Upper lobe of left lung (tissue), 6 donors: ENCODE measurements at regions not wholly inside any gene's neighbourhood (a gene's known extent, or its start where the extent isn't known, plus 50 kb on each side); places are given as distances from the start of the nearest gene placed in this dataset.
A peak's percentile ranks its signal among the peaks of the same experiment; 100 is the strongest.

Source experiments
- ATAC-seq, 2 donors: fragments of 200-7000 bp; cut with Tn5 transposase; one replicate each; pipeline ENCODE4 v1.9.1; 2022; ENCODE audit warnings: mild to moderate bottlenecking in 2 of 2, moderate library complexity in 2 of 2; ENCODE audit not compliant: low FRiP score in 2 of 2
- DNase-seq, 2 donors: peaks; one replicate each; pipeline ENCODE4 v3.0.0-alpha.2; 2019 to 2020
- H3K27ac ChIP-seq, 4 donors: fragments of 200-600 bp; sonication (generic); one replicate each; pipeline ENCODE4 v1.5.1; 2016 to 2019
- H3K27me3 ChIP-seq, 4 donors: fragments of 200-600 bp; sonication (generic); one replicate each; pipeline ENCODE4 v1.5.1; 2017 to 2019
- H3K36me3 ChIP-seq, 4 donors: fragments of 200-600 bp; sonication (generic); one replicate each; pipeline ENCODE4 v1.5.1; 2016 to 2019
- H3K4me1 ChIP-seq, 4 donors: fragments of 200-600 bp; sonication (generic); one replicate each; pipeline ENCODE4 v1.5.1; 2018 to 2019
- H3K4me3 ChIP-seq, 4 donors: fragments of 200-600 bp; sonication (generic); one replicate each; pipeline ENCODE4 v1.5.1; 2017 to 2019; ENCODE audit warnings: mild to moderate bottlenecking in 2 of 4, moderate library complexity in 1 of 4
- H3K9me3 ChIP-seq, 4 donors: fragments of 200-600 bp; sonication (generic); one replicate each; pipeline ENCODE4 v1.5.1; 2018 to 2019
- EP300 ChIP-seq, 4 donors: sonication (generic); formaldehyde crosslinking; IDR thresholded peaks; one replicate each; pipeline ENCODE4 v1.5.1; 2017; ENCODE audit warnings: antibody characterized with exemption in 4 of 4, control low read depth in 2 of 4
- POLR2A ChIP-seq, 4 donors: fragments of 450-650 bp; IDR thresholded peaks; one replicate each; pipeline ENCODE4 v1.5.1; 2016 to 2017; ENCODE audit warnings: antibody characterized with exemption in 4 of 4, mild to moderate bottlenecking in 2 of 4
- POLR2AphosphoS5 ChIP-seq, 2 donors: sonication (generic); formaldehyde crosslinking; IDR thresholded peaks; one replicate each; pipeline ENCODE4 v1.5.1; 2017; ENCODE audit warnings: antibody characterized with exemption in 2 of 2
- WGBS, 2 donors: methylation state at CpG; one replicate each; pipeline ENCODE4 v1.1.5; 2017 to 2018; 5-methylcytosine and 5-hydroxymethylcytosine counted together
- TF ChIP-seq, protein P1 (sequence below), 6 experiments: fragments of 450-650 bp in 4 of 6; fragments of 200-600 bp in 2 of 6; sonication (generic) in 2 of 6; IDR thresholded peaks; one replicate each; pipeline ENCODE4 v1.5.1; 2016 to 2019; ENCODE audit warnings: antibody characterized with exemption in 6 of 6
- donor health status: DM: no; HTN: no; CAD: no; lungs with moderate emphysema.
- donor health status: DM: no; HTN: yes; CAD: no; lungs with severe emphysema.

GRCh38 chr5:35337340-35338156 lies 107.3 kb upstream of the PRLR start:
- WGBS, 2 donors = 77 to 79% methylated on average over 7 of the region's 7 CpGs
- ATAC-seq (no peak), DNase-seq (no peak)
- Histone ChIP-seq H3K9me3 (no peaks in the 10 kb centered on the region), H3K36me3 (no peaks in the 10 kb centered on the region), H3K4me1 (no peaks in the 10 kb centered on the region), H3K27ac (no peak overlapping the region), H3K4me3 (no peak overlapping the region), H3K27me3 (no peaks in the 10 kb centered on the region)
- TF ChIP-seq POLR2A (IDR thresholded peaks at IDR 0.05) = no peak
- TF ChIP-seq POLR2AphosphoS5 (IDR thresholded peaks at IDR 0.05) = no peak
- TF ChIP-seq, protein P1, sequence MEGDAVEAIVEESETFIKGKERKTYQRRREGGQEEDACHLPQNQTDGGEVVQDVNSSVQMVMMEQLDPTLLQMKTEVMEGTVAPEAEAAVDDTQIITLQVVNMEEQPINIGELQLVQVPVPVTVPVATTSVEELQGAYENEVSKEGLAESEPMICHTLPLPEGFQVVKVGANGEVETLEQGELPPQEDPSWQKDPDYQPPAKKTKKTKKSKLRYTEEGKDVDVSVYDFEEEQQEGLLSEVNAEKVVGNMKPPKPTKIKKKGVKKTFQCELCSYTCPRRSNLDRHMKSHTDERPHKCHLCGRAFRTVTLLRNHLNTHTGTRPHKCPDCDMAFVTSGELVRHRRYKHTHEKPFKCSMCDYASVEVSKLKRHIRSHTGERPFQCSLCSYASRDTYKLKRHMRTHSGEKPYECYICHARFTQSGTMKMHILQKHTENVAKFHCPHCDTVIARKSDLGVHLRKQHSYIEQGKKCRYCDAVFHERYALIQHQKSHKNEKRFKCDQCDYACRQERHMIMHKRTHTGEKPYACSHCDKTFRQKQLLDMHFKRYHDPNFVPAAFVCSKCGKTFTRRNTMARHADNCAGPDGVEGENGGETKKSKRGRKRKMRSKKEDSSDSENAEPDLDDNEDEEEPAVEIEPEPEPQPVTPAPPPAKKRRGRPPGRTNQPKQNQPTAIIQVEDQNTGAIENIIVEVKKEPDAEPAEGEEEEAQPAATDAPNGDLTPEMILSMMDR (IDR thresholded peaks at IDR 0.05) = no peak
- TF ChIP-seq EP300 (IDR thresholded peaks at IDR 0.05) = no peak

GRCh38 chr5:35336230-35336629 lies 105.9 kb upstream of the PRLR start:
- H3K27me3 ChIP-seq = no peaks in the 10 kb centered on the region
- 88 to 91% methylated on average over 4 of the region's 4 CpGs for WGBS, 2 donors
- no peaks in the 10 kb centered on the region for H3K4me1 ChIP-seq
- no peaks in the 10 kb centered on the region for H3K9me3 ChIP-seq
- no peak for TF ChIP-seq POLR2AphosphoS5 (IDR thresholded peaks at IDR 0.05)
- no peak for TF ChIP-seq EP300 (IDR thresholded peaks at IDR 0.05)
- TF ChIP-seq POLR2A (IDR thresholded peaks at IDR 0.05) = no peak
- no peaks in the 10 kb centered on the region for H3K36me3 ChIP-seq
- ATAC-seq (no peak), DNase-seq (no peak)
- H3K4me3 ChIP-seq = no peak overlapping the region
- no peak overlapping the region for H3K27ac ChIP-seq

DNA sequence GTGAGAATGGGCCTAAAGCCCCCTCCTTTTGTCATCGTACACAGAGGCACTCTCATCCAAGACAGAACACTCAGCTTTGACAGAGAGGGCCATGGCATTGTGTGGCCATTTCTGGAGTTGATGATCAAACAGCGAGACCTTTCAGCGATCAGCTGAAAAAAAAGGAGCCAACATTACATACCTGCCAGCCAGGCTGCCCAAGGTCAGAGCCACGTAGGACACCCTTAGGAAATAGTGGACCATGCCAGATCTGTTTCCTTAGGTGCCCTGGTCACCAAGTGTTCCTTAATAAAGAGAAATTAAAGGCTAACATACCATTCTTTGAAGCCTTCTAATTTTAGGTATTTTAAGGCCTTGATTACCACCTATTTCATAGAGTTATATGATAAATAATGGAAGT lies 105.5 kb upstream of the PRLR start:
- 78 to 85% methylated on average over 4 of the region's 4 CpGs for WGBS, 2 donors

GRCh38 chr5:35333366-35333765 lies 103.1 kb upstream of the PRLR start:
- Histone ChIP-seq H3K36me3 (no peaks in the 10 kb centered on the region), H3K9me3 (no peaks in the 10 kb centered on the region), H3K4me1 (no peaks in the 10 kb centered on the region), H3K27me3 (no peaks in the 10 kb centered on the region), H3K27ac (no peak overlapping the region), H3K4me3 (no peak overlapping the region)
- WGBS, 2 donors = 49 to 80% methylated on average over 3 of the region's 3 CpGs
- no peak for DNase-seq
- TF ChIP-seq EP300 (IDR thresholded peaks at IDR 0.05) (no peak), POLR2A (IDR thresholded peaks at IDR 0.05) (no peak)
- TF ChIP-seq, protein P1 (IDR thresholded peaks at IDR 0.05) = no peak
- no peak for ATAC-seq

More for the DNA sequence above, 105.5 kb upstream of the PRLR start:
- TF ChIP-seq, protein P1 (IDR thresholded peaks at IDR 0.05) = no peak
- no peak for TF ChIP-seq POLR2AphosphoS5 (IDR thresholded peaks at IDR 0.05)
- no peak for TF ChIP-seq EP300 (IDR thresholded peaks at IDR 0.05)
- TF ChIP-seq POLR2A (IDR thresholded peaks at IDR 0.05) = no peak
- Histone ChIP-seq H3K27ac (no peak overlapping the region), H3K4me1 (no peaks in the 10 kb centered on the region), H3K36me3 (no peaks in the 10 kb centered on the region), H3K27me3 (no peaks in the 10 kb centered on the region), H3K9me3 (no peaks in the 10 kb centered on the region), H3K4me3 (no peak overlapping the region)
- no peak for DNase-seq
- no peak for ATAC-seq

GRCh38 chr5:35331956-35332950 lies 102.0 kb upstream of the PRLR start:
- peak in 1 of 2 donors; percentile 46 for ATAC-seq
- H3K27me3 ChIP-seq = no peaks in the 10 kb centered on the region
- H3K9me3 ChIP-seq = no peaks in the 10 kb centered on the region
- no peaks in the 10 kb centered on the region for H3K4me1 ChIP-seq
- no peak for DNase-seq
- 79 to 82% methylated on average over 8 of the region's 8 CpGs for WGBS, 2 donors
- TF ChIP-seq, protein P1 (IDR thresholded peaks at IDR 0.05) = no peak
- TF ChIP-seq POLR2A (IDR thresholded peaks at IDR 0.05) (no peak), POLR2AphosphoS5 (IDR thresholded peaks at IDR 0.05) (no peak), EP300 (IDR thresholded peaks at IDR 0.05) (no peak)
- no peak overlapping the region for H3K4me3 ChIP-seq
- no peaks in the 10 kb centered on the region for H3K36me3 ChIP-seq
- H3K27ac ChIP-seq = no peak overlapping the region
